ENCODE measurements at regions not wholly inside any gene's neighbourhood (a gene's known extent, or its start where the extent isn't known, plus 50 kb on each side); places are given as distances from the start of the nearest gene placed in this dataset.

GRCh38 chr16:18059577-18059976 lies 277.0 kb downstream of the NPIPA8 start:
- no peak overlapping the region for H2AK5ac ChIP-seq (ENCODE audit: low read depth, low read length)
- no peak overlapping the region for H3K4me3 ChIP-seq (ENCODE audit: low read length in 2 of 2)
- H3K4ac ChIP-seq (ENCODE audit: low read length) = no peak overlapping the region
- no peak overlapping the region for H3K23ac ChIP-seq (ENCODE audit: low read depth, low read length, poor library complexity)
- no peak overlapping the region for H2BK15ac ChIP-seq (ENCODE audit: low read length)
- no peak overlapping the region for H2BK120ac ChIP-seq (ENCODE audit: low read depth, low read length)
- H3K27ac ChIP-seq (replicated peaks; ENCODE audit: low read length) = no peak overlapping the region
- H2AFZ ChIP-seq (ENCODE audit: low read length) = no peak overlapping the region
- no peak for DNase-seq (ENCODE audit: low spot score)
- no peaks in the 10 kb centered on the region for H3K4me1 ChIP-seq (ENCODE audit: control insufficient read depth in 2 of 2, insufficient read depth in 1 of 2, low read depth in 1 of 2, low read length in 2 of 2)
- H2BK5ac ChIP-seq (ENCODE audit: low read length) = no peak overlapping the region
- H3K4me2 ChIP-seq (ENCODE audit: insufficient read depth, low read length, poor library complexity, severe bottlenecking) = no peak overlapping the region
- no peaks in the 10 kb centered on the region for H3K9me3 ChIP-seq (replicated peaks in 1 of 2; ENCODE audit: control insufficient read depth in 2 of 2, insufficient read depth in 1 of 2, low read depth in 1 of 2, low read length in 2 of 2)
- H3K36me3 ChIP-seq (replicated peaks in 1 of 2; ENCODE audit: control insufficient read depth in 2 of 2, insufficient read depth in 2 of 2, low read length in 2 of 2) = no peaks in the 10 kb centered on the region
- H2BK12ac ChIP-seq (ENCODE audit: low read length) = no peak overlapping the region
- peaks cover 0 to 2% (median 0%) of the 10 kb centered on the region in 3 experiments for H3K27me3 ChIP-seq (ENCODE audit: control insufficient read depth in 3 of 3, insufficient read depth in 3 of 3, low read depth in 1 of 3, low read length in 3 of 3)
- H4K8ac ChIP-seq (ENCODE audit: low read depth, low read length) = no peak overlapping the region
- no peaks in the 10 kb centered on the region for H3K79me1 ChIP-seq (ENCODE audit: low read depth, low read length)
- H3K18ac ChIP-seq (ENCODE audit: low read length) = no peak overlapping the region
- no peak overlapping the region for H4K91ac ChIP-seq (ENCODE audit: low read depth, low read length, poor library complexity)
- H3K14ac ChIP-seq (ENCODE audit: low read length) = no peak overlapping the region
- WGBS, 2 donors (ENCODE audit: extremely low coverage in 2 of 2, insufficient read length in 2 of 2, insufficient replicate concordance in 1 of 2) = no CpG with 5 or more reads among the region's 6 CpGs
- H3K9ac ChIP-seq (ENCODE audit: low read depth, low read length, poor library complexity) = no peak overlapping the region

- H2BK12ac ChIP-seq (ENCODE audit: low read length) = no peak overlapping the region
- H2BK15ac ChIP-seq (ENCODE audit: low read length) = no peak overlapping the region
- H3K23ac ChIP-seq (ENCODE audit: low read depth, low read length, poor library complexity) = no peak overlapping the region
- no peak overlapping the region for H3K4me2 ChIP-seq (ENCODE audit: insufficient read depth, low read length, poor library complexity, severe bottlenecking)
- H3K18ac ChIP-seq (ENCODE audit: low read length) = no peak overlapping the region
- no peak overlapping the region for H4K91ac ChIP-seq (ENCODE audit: low read depth, low read length, poor library complexity)
- H3K4me3 ChIP-seq (ENCODE audit: low read length in 2 of 2) = no peak overlapping the region
- H3K36me3 ChIP-seq (replicated peaks in 1 of 2; ENCODE audit: control insufficient read depth in 2 of 2, insufficient read depth in 2 of 2, low read length in 2 of 2) = no peaks in the 10 kb centered on the region
- H3K9me3 ChIP-seq (replicated peaks in 1 of 2; ENCODE audit: control insufficient read depth in 2 of 2, insufficient read depth in 1 of 2, low read depth in 1 of 2, low read length in 2 of 2) = no peaks in the 10 kb centered on the region
- H2AFZ ChIP-seq (ENCODE audit: low read length) = no peak overlapping the region
- 100% methylated on average over 1 of the region's 1 CpG for WGBS, 2 donors (ENCODE audit: extremely low coverage in 2 of 2, insufficient read length in 2 of 2, insufficient replicate concordance in 1 of 2)
- no peak overlapping the region for H3K27ac ChIP-seq (replicated peaks; ENCODE audit: low read length)
- no peak overlapping the region for H4K8ac ChIP-seq (ENCODE audit: low read depth, low read length)
- H2BK5ac ChIP-seq (ENCODE audit: low read length) = no peak overlapping the region
- H3K4ac ChIP-seq (ENCODE audit: low read length) = peak overlapping the region; percentile 80
- H3K27me3 ChIP-seq (ENCODE audit: control insufficient read depth in 3 of 3, insufficient read depth in 3 of 3, low read depth in 1 of 3, low read length in 3 of 3) = peaks cover 0 to 2% (median 0%) of the 10 kb centered on the region in 3 experiments
- no peak overlapping the region for H3K9ac ChIP-seq (ENCODE audit: low read depth, low read length, poor library complexity)
- H3K79me1 ChIP-seq (ENCODE audit: low read depth, low read length) = no peaks in the 10 kb centered on the region
- H3K4me1 ChIP-seq (ENCODE audit: control insufficient read depth in 2 of 2, insufficient read depth in 1 of 2, low read depth in 1 of 2, low read length in 2 of 2) = no peaks in the 10 kb centered on the region
- DNase-seq (ENCODE audit: low spot score) = no peak
- no peak overlapping the region for H2BK120ac ChIP-seq (ENCODE audit: low read depth, low read length)
- no peak overlapping the region for H3K14ac ChIP-seq (ENCODE audit: low read length)
- H2AK5ac ChIP-seq (ENCODE audit: low read depth, low read length) = no peak overlapping the region
Measured at GRCh38 chr16:18059089-18059488, 277.4 kb downstream of the NPIPA8 start.

- no peak overlapping the region for H3K18ac ChIP-seq (ENCODE audit: low read length)
- no peak overlapping the region for H3K4ac ChIP-seq (ENCODE audit: low read length)
- no peak overlapping the region for H2BK5ac ChIP-seq (ENCODE audit: low read length)
- H4K91ac ChIP-seq (ENCODE audit: low read depth, low read length, poor library complexity) = no peak overlapping the region
- no peak overlapping the region for H3K9ac ChIP-seq (ENCODE audit: low read depth, low read length, poor library complexity)
- no peaks in the 10 kb centered on the region for H3K36me3 ChIP-seq (replicated peaks in 1 of 2; ENCODE audit: control insufficient read depth in 2 of 2, insufficient read depth in 2 of 2, low read length in 2 of 2)
- H3K4me3 ChIP-seq (ENCODE audit: low read length in 2 of 2) = no peak overlapping the region
- no peak overlapping the region for H3K23ac ChIP-seq (ENCODE audit: low read depth, low read length, poor library complexity)
- no peak overlapping the region for H4K8ac ChIP-seq (ENCODE audit: low read depth, low read length)
- H2AK5ac ChIP-seq (ENCODE audit: low read depth, low read length) = no peak overlapping the region
- DNase-seq (ENCODE audit: low spot score) = no peak
- no peak overlapping the region for H3K4me2 ChIP-seq (ENCODE audit: insufficient read depth, low read length, poor library complexity, severe bottlenecking)
- no peak overlapping the region for H2AFZ ChIP-seq (ENCODE audit: low read length)
- no peak overlapping the region for H3K14ac ChIP-seq (ENCODE audit: low read length)
- H3K9me3 ChIP-seq (replicated peaks in 1 of 2; ENCODE audit: control insufficient read depth in 2 of 2, insufficient read depth in 1 of 2, low read depth in 1 of 2, low read length in 2 of 2) = no peaks in the 10 kb centered on the region
- no peak overlapping the region for H2BK15ac ChIP-seq (ENCODE audit: low read length)
- peaks cover 0 to 2% (median 0%) of the 10 kb centered on the region in 3 experiments for H3K27me3 ChIP-seq (ENCODE audit: control insufficient read depth in 3 of 3, insufficient read depth in 3 of 3, low read depth in 1 of 3, low read length in 3 of 3)
- H3K4me1 ChIP-seq (ENCODE audit: control insufficient read depth in 2 of 2, insufficient read depth in 1 of 2, low read depth in 1 of 2, low read length in 2 of 2) = no peaks in the 10 kb centered on the region
- H3K27ac ChIP-seq (replicated peaks; ENCODE audit: low read length) = no peak overlapping the region
- H2BK12ac ChIP-seq (ENCODE audit: low read length) = no peak overlapping the region
- no peaks in the 10 kb centered on the region for H3K79me1 ChIP-seq (ENCODE audit: low read depth, low read length)
- H2BK120ac ChIP-seq (ENCODE audit: low read depth, low read length) = no peak overlapping the region
- WGBS, 2 donors (ENCODE audit: extremely low coverage in 2 of 2, insufficient read length in 2 of 2, insufficient replicate concordance in 1 of 2) = no CpG with 5 or more reads among the region's 4 CpGs
Measured at GRCh38 chr16:18055411-18055916, 281.1 kb downstream of the NPIPA8 start.

GRCh38 chr16:18050777-18051176 lies 285.8 kb downstream of the NPIPA8 start:
- no peaks in the 10 kb centered on the region for H3K27me3 ChIP-seq (ENCODE audit: control insufficient read depth in 3 of 3, insufficient read depth in 3 of 3, low read depth in 1 of 3, low read length in 3 of 3)
- H3K4me2 ChIP-seq (ENCODE audit: insufficient read depth, low read length, poor library complexity, severe bottlenecking) = no peak overlapping the region

More at GRCh38 chr16:18050777-18051176, 285.8 kb downstream of the NPIPA8 start:
- Histone ChIP-seq H2AFZ (ENCODE audit: low read length) (no peak overlapping the region), H3K9ac (ENCODE audit: low read depth, low read length, poor library complexity) (no peak overlapping the region), H3K4me1 (ENCODE audit: control insufficient read depth in 2 of 2, insufficient read depth in 1 of 2, low read depth in 1 of 2, low read length in 2 of 2) (no peaks in the 10 kb centered on the region), H3K23ac (ENCODE audit: low read depth, low read length, poor library complexity) (no peak overlapping the region), H2BK15ac (ENCODE audit: low read length) (no peak overlapping the region), H2BK12ac (ENCODE audit: low read length) (no peak overlapping the region), H3K18ac (ENCODE audit: low read length) (no peak overlapping the region), H3K9me3 (replicated peaks in 1 of 2; ENCODE audit: control insufficient read depth in 2 of 2, insufficient read depth in 1 of 2, low read depth in 1 of 2, low read length in 2 of 2) (no peaks in the 10 kb centered on the region), H2BK5ac (ENCODE audit: low read length) (no peak overlapping the region), H2AK5ac (ENCODE audit: low read depth, low read length) (no peak overlapping the region), H3K4ac (ENCODE audit: low read length) (no peak overlapping the region), H3K27ac (replicated peaks; ENCODE audit: low read length) (no peak overlapping the region), H4K8ac (ENCODE audit: low read depth, low read length) (no peak overlapping the region), H3K36me3 (replicated peaks in 1 of 2; ENCODE audit: control insufficient read depth in 2 of 2, insufficient read depth in 2 of 2, low read length in 2 of 2) (no peaks in the 10 kb centered on the region), H4K91ac (ENCODE audit: low read depth, low read length, poor library complexity) (no peak overlapping the region), H3K14ac (ENCODE audit: low read length) (no peak overlapping the region), H3K4me3 (ENCODE audit: low read length in 2 of 2) (no peak overlapping the region), H2BK120ac (ENCODE audit: low read depth, low read length) (no peak overlapping the region), H3K79me1 (ENCODE audit: low read depth, low read length) (no peaks in the 10 kb centered on the region)
- no CpG with 5 or more reads among the region's 6 CpGs for WGBS, 2 donors (ENCODE audit: extremely low coverage in 2 of 2, insufficient read length in 2 of 2, insufficient replicate concordance in 1 of 2)
- DNase-seq (ENCODE audit: low spot score) = no peak

All from neuronal stem cell (in vitro differentiated cells).